Neuron (in vitro differentiated cells): ENCODE measurements at regions not wholly inside any gene's neighbourhood (a gene's known extent, or its start where the extent isn't known, plus 50 kb on each side); places are given as distances from the start of the nearest gene placed in this dataset.

ENCODE experiments used
- H2AFZ ChIP-seq: one replicate; pipeline ENCODE4 v1.6.1; 2013; ENCODE audit warnings: low read depth, mild to moderate bottlenecking, inconsistent platforms, low read length, moderate library complexity
- H3K27me3 ChIP-seq: one replicate; pipeline ENCODE4 v1.6.1; 2013; ENCODE audit warnings: low read length; ENCODE audit not compliant: insufficient read depth
- H3K36me3 ChIP-seq: one replicate; pipeline ENCODE4 v1.6.1; 2013; ENCODE audit warnings: low read length; ENCODE audit not compliant: insufficient read depth
- H3K4me1 ChIP-seq: one replicate; pipeline ENCODE4 v1.6.1; 2013; ENCODE audit warnings: low read length; ENCODE audit not compliant: insufficient read depth
- H3K4me3 ChIP-seq: 2 replicates; pipeline ENCODE4 v1.5.1; 2013; ENCODE audit warnings: mild to moderate bottlenecking, low read length, moderate library complexity
- H3K9me3 ChIP-seq: one replicate; pipeline ENCODE4 v1.6.1; 2013; ENCODE audit warnings: low read length

DNA sequence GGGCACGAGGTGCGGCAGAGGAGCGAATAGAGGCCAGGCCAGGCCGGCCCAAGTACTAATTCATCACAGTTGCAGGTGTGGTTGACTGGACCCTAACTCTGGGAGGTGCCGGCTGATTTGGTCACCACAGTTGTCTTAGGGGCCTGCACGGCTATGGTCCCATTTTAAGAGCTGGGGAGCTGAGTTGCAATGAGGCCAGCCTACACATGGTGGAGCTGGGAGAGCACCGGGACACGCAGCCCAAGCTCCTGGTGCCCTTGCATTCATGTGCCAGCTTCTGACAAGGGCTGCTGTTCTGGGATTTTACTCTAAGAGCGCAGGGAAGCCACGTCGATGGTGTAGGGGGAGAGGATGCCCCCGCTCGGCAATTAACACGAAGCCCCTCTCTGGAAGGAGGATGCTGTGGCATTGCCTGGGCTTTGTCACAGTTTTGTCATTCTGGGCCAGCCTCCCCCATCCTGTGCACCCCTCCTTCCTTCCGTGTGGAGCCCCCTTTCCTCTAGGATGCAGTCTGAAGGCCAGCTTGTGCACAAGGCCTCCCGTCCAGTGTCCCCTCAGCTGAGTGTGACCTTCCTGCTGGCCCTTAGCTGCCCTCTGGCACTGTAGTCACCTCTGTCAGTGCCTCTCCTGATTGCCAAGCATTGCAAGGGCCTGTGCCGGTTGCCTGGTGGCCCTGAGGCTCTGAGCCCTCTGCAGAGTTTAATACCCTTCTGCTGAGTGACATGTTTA lies 109.4 kb upstream of the C1QTNF9B start:
- H3K4me1 ChIP-seq: peaks cover 35% of the 10 kb centered on the region
- no peaks in the 10 kb centered on the region for H3K27me3 ChIP-seq
- H3K4me3 ChIP-seq: no peak overlapping the region
- no peak overlapping the region for H2AFZ ChIP-seq
- no peaks in the 10 kb centered on the region for H3K36me3 ChIP-seq
- H3K9me3 ChIP-seq: no peaks in the 10 kb centered on the region

DNA sequence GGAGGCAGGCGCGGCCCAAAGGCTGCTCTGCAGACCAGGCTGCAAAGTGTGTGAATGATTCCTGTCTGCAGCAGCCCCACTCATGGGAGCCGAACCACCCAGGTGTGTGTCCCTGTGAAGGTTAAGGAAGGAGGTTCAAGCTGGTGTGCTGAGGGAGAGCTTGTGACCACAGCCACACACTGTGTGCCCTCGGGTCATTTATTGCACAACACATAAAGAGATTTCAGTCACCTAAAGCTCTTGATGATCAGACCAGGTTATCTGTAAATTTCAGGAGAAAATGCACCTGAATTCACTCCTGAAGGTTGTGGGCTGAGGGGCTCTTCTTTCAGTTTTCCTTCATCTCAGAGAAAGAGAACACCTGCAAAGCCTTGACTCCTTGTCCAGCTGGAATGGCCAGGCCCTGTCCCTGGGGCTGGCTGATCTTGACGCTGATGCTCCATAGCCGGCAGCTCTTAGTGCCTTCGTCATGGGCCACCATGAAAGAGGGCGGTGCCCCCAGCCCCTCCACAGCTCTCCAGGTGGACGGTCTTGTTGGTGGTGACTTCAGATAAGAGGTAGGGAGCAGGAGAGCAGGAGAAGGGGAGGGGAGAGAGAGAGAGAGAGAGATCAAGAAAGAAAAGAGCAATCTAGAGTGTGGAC lies 110.8 kb upstream of the C1QTNF9B start:
- no peaks in the 10 kb centered on the region for H3K9me3 ChIP-seq
- no peaks in the 10 kb centered on the region for H3K27me3 ChIP-seq
- no peaks in the 10 kb centered on the region for H3K36me3 ChIP-seq
- peaks cover 35% of the 10 kb centered on the region for H3K4me1 ChIP-seq
- H2AFZ ChIP-seq: no peak overlapping the region
- no peak overlapping the region for H3K4me3 ChIP-seq

GRCh38 chr13:24008679-24009078 lies 111.4 kb upstream of the C1QTNF9B start:
- peaks cover 35% of the 10 kb centered on the region for H3K4me1 ChIP-seq
- H2AFZ ChIP-seq: no peak overlapping the region
- H3K9me3 ChIP-seq: no peaks in the 10 kb centered on the region
- no peak overlapping the region for H3K4me3 ChIP-seq
- H3K36me3 ChIP-seq: no peaks in the 10 kb centered on the region
- no peaks in the 10 kb centered on the region for H3K27me3 ChIP-seq

GRCh38 chr13:24011266-24011665 lies 114.0 kb upstream of the C1QTNF9B start:
- Histone ChIP-seq H3K9me3 (no peaks in the 10 kb centered on the region), H3K4me1 (peaks cover 9% of the 10 kb centered on the region), H3K36me3 (no peaks in the 10 kb centered on the region)

GRCh38 chr13:24012648-24013047 lies 115.3 kb upstream of the C1QTNF9B start:
- Histone ChIP-seq H3K36me3 (no peaks in the 10 kb centered on the region), H3K9me3 (no peaks in the 10 kb centered on the region), H3K4me1 (no peaks in the 10 kb centered on the region), H3K27me3 (no peaks in the 10 kb centered on the region), H2AFZ (no peak overlapping the region), H3K4me3 (no peak overlapping the region)

More at GRCh38 chr13:24011266-24011665, 114.0 kb upstream of the C1QTNF9B start:
- no peak overlapping the region for H2AFZ ChIP-seq
- H3K4me3 ChIP-seq: no peak overlapping the region
- H3K27me3 ChIP-seq: no peaks in the 10 kb centered on the region

GRCh38 chr13:24013189-24013588 lies 115.9 kb upstream of the C1QTNF9B start:
- Histone ChIP-seq H3K4me3 (no peak overlapping the region), H2AFZ (no peak overlapping the region), H3K9me3 (no peaks in the 10 kb centered on the region), H3K27me3 (no peaks in the 10 kb centered on the region), H3K36me3 (no peaks in the 10 kb centered on the region), H3K4me1 (no peaks in the 10 kb centered on the region)

DNA sequence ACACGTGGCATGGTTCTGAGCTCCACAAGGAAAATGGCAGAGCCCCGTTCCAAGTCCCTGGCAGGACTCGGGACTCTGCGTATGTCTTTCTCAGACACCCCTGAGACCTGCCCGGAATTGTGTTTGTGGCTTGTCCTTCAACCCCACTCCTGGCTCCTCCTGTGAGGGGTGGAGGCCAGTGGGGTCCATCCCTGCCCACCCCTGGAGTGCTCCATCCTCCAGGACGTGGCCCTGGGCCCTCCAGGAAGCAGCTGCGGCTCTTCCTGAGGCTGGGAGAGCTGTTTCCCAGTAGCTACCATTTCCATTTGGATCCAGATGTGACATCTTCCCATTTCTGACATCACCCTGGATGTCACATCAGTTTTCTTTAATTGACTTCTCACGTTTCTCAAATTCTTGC lies 118.7 kb upstream of the C1QTNF9B start:
- Histone ChIP-seq H3K4me1 (no peaks in the 10 kb centered on the region), H3K4me3 (no peak overlapping the region), H3K27me3 (no peaks in the 10 kb centered on the region), H2AFZ (no peak overlapping the region), H3K9me3 (no peaks in the 10 kb centered on the region), H3K36me3 (no peaks in the 10 kb centered on the region)

- Histone ChIP-seq H3K4me1 (no peaks in the 10 kb centered on the region), H3K4me3 (no peak overlapping the region), H3K36me3 (no peaks in the 10 kb centered on the region), H3K9me3 (no peaks in the 10 kb centered on the region), H2AFZ (no peak overlapping the region), H3K27me3 (no peaks in the 10 kb centered on the region)
Observed at GRCh38 chr13:24022568-24022967, 125.3 kb upstream of the C1QTNF9B start.

DNA sequence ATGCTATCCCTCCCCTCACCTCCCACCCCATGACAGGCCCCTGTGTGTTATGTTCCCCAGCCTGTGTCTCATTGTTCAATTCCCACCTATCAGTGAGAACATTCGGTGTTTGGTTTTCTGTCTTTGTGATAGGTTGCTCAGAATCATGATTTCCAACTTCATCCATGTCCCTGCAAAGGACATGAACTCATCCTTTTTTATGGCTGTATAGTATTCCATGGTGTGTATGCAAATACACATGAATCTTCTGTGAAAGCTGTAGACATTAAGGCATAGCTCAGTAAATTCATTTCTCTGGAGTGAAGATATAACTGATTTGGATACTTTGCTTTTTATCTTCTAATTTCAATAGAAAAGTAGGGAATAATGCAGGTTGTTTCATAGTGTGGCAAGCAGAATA lies 125.8 kb upstream of the C1QTNF9B start:
- Histone ChIP-seq H3K36me3 (no peaks in the 10 kb centered on the region), H2AFZ (no peak overlapping the region), H3K27me3 (no peaks in the 10 kb centered on the region), H3K4me1 (no peaks in the 10 kb centered on the region), H3K9me3 (no peaks in the 10 kb centered on the region), H3K4me3 (no peak overlapping the region)

DNA sequence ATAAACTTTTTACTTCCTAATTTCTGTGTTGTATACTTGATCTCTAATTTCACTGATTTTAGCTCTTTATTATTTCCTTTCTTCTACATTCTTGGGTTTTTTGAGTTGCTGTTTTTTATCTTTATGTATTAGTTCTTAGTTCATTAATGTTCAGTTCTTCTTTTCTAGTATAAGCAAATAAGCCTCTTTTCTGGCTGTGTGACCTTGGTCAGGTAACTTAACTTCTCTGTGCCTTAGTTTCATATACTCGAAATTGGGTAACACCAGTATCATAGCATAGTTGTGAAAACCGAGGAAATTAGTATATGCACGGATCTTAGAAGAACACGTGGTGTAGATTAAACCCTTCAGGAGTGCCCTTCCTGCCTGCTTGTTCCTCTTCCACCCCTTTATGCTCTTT lies 130.2 kb upstream of the C1QTNF9B start:
- no peak overlapping the region for H2AFZ ChIP-seq

GRCh38 chr13:24032252-24032651 lies 128.3 kb upstream of the SPATA13 start:
- no peaks in the 10 kb centered on the region for H3K36me3 ChIP-seq

More for the DNA sequence above, 130.2 kb upstream of the C1QTNF9B start:
- Histone ChIP-seq H3K9me3 (no peaks in the 10 kb centered on the region), H3K4me1 (no peaks in the 10 kb centered on the region), H3K36me3 (no peaks in the 10 kb centered on the region), H3K27me3 (no peaks in the 10 kb centered on the region), H3K4me3 (no peak overlapping the region)

GRCh38 chr13:24032674-24033073 lies 127.8 kb upstream of the SPATA13 start:
- Histone ChIP-seq H3K27me3 (no peaks in the 10 kb centered on the region), H3K9me3 (no peaks in the 10 kb centered on the region), H3K36me3 (no peaks in the 10 kb centered on the region), H2AFZ (no peak overlapping the region), H3K4me3 (no peak overlapping the region), H3K4me1 (peaks cover 10% of the 10 kb centered on the region)

More at GRCh38 chr13:24032252-24032651, 128.3 kb upstream of the SPATA13 start:
- no peaks in the 10 kb centered on the region for H3K9me3 ChIP-seq
- peaks cover 10% of the 10 kb centered on the region for H3K4me1 ChIP-seq
- no peak overlapping the region for H3K4me3 ChIP-seq
- no peaks in the 10 kb centered on the region for H3K27me3 ChIP-seq
- no peak overlapping the region for H2AFZ ChIP-seq

- Histone ChIP-seq H3K27me3 (no peaks in the 10 kb centered on the region), H3K4me1 (peaks cover 16% of the 10 kb centered on the region), H2AFZ (no peak overlapping the region), H3K4me3 (no peak overlapping the region), H3K36me3 (no peaks in the 10 kb centered on the region), H3K9me3 (no peaks in the 10 kb centered on the region)
Observed at GRCh38 chr13:24033527-24034302, 126.8 kb upstream of the SPATA13 start.
